ENCODE measurements at regions not wholly inside any gene's neighbourhood (a gene's known extent, or its start where the extent isn't known, plus 50 kb on each side); places are given as distances from the start of the nearest gene placed in this dataset.

DNA sequence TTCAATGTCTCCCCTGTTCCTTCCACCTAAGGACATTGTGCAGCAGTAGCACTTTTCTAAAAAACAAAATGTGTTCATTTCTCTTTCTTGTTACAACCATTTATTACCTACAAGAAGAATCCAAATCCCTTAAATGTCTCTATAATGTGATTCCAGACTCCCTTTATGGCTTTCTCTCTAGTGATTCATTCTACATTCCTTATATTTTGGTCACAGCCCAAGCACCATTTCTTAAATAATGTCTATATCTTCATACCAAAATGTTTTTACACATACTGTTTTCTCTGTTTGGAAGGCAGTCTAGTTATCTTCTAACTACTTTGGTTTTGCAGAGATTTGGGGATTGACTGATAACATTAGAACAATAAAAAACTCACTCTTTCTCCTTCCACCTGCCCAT, 1037.3 kb upstream of the FLRT2 start:
- TF ChIP-seq EZH2phosphoT487 (IDR thresholded peaks at IDR 0.05; ENCODE audit: insufficient read depth, low read depth) (no peak), EZH2 (IDR thresholded peaks at IDR 0.05; ENCODE audit: insufficient read depth, poor library complexity, severe bottlenecking) (no peak)
